ENCODE measurements at regions not wholly inside any gene's neighbourhood (a gene's known extent, or its start where the extent isn't known, plus 50 kb on each side); places are given as distances from the start of the nearest gene placed in this dataset.

DNA sequence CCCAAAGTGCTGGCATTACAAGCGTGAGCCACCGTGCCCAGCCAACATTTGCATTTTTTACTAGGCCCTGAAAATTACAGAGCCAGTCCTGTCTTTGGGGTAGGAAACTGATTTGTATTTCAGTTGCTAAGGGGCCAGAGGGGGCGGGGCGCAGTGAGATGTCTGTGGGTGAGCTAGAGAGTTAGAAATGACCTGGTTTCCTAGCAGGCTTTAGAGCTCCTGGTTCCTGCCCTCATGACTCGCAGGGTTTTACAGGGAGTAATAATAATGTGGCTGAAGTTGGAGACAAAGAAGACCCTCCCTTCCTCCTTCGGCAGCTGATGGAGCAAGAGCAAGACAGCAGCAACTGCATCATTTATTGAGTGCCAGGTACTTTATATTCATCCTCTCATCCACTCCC, 131.5 kb downstream of the TFAP2C start:
- TF ChIP-seq CTCF (IDR thresholded peaks at IDR 0.05; ENCODE audit: low read length), result no peak
- TF ChIP-seq EZH2 (IDR thresholded peaks at IDR 0.05; ENCODE audit: borderline replicate concordance, low read length), result no peak
